ENCODE measurements at regions not wholly inside any gene's neighbourhood (a gene's known extent, or its start where the extent isn't known, plus 50 kb on each side); places are given as distances from the start of the nearest gene placed in this dataset.

GRCh38 chr15:72979308-72979707, 73.0 kb upstream of the NEO1 start:
- H3K4me3 Mint-ChIP-seq, result no peak overlapping the region
- no peaks in the 10 kb centered on the region for H3K9me3 Mint-ChIP-seq
- peaks cover 18% of the 10 kb centered on the region for H3K27me3 Mint-ChIP-seq
- DNase-seq, result no peak
- H3K36me3 Mint-ChIP-seq (ENCODE audit: low read depth), result no peaks in the 10 kb centered on the region
- ChIA-PET POLR2A (no interaction called here), CTCF (no interaction called here)
- H3K4me1 Mint-ChIP-seq, result no peaks in the 10 kb centered on the region
- no peak overlapping the region for H3K27ac Mint-ChIP-seq

GRCh38 chr15:72978223-72978622, 74.0 kb upstream of the NEO1 start:
- Mint-ChIP-seq H3K27ac (no peak overlapping the region), H3K4me1 (no peaks in the 10 kb centered on the region), H3K36me3 (ENCODE audit: low read depth) (no peaks in the 10 kb centered on the region), H3K9me3 (no peaks in the 10 kb centered on the region), H3K27me3 (peaks cover 10% of the 10 kb centered on the region), H3K4me3 (no peak overlapping the region)
- CTCF ChIA-PET, result no interaction called here
- DNase-seq, result no peak
- POLR2A ChIA-PET, result no interaction called here

GRCh38 chr15:72972362-72972761, 79.9 kb upstream of the NEO1 start:
- CTCF ChIA-PET, result no interaction called here
- POLR2A ChIA-PET, result no interaction called here
- Mint-ChIP-seq H3K36me3 (ENCODE audit: low read depth) (no peaks in the 10 kb centered on the region), H3K27me3 (peaks cover 17% of the 10 kb centered on the region), H3K9me3 (no peaks in the 10 kb centered on the region), H3K27ac (no peak overlapping the region), H3K4me1 (no peaks in the 10 kb centered on the region), H3K4me3 (no peak overlapping the region)
- DNase-seq, result no peak

GRCh38 chr15:72971766-72972165, 80.5 kb upstream of the NEO1 start:
- no peaks in the 10 kb centered on the region for H3K4me1 Mint-ChIP-seq
- H3K27ac Mint-ChIP-seq, result no peak overlapping the region
- no peaks in the 10 kb centered on the region for H3K9me3 Mint-ChIP-seq
- H3K36me3 Mint-ChIP-seq (ENCODE audit: low read depth), result no peaks in the 10 kb centered on the region
- ChIA-PET POLR2A (no interaction called here), CTCF (no interaction called here)
- no peak for DNase-seq
- no peak overlapping the region for H3K4me3 Mint-ChIP-seq
- H3K27me3 Mint-ChIP-seq, result peaks cover 17% of the 10 kb centered on the region

- ChIA-PET POLR2A (no interaction called here), CTCF (no interaction called here)
- Mint-ChIP-seq H3K4me1 (no peaks in the 10 kb centered on the region), H3K4me3 (no peak overlapping the region), H3K27ac (no peak overlapping the region), H3K9me3 (no peaks in the 10 kb centered on the region), H3K27me3 (peaks cover 17% of the 10 kb centered on the region), H3K36me3 (ENCODE audit: low read depth) (no peaks in the 10 kb centered on the region)
- no peak for DNase-seq
Measured at GRCh38 chr15:72970933-72971760, 81.1 kb upstream of the NEO1 start.

- H3K4me3 Mint-ChIP-seq, result no peak overlapping the region
- no peaks in the 10 kb centered on the region for H3K9me3 Mint-ChIP-seq
- no peak overlapping the region for H3K27ac Mint-ChIP-seq
- ChIA-PET CTCF (no interaction called here), POLR2A (no interaction called here)
- H3K36me3 Mint-ChIP-seq (ENCODE audit: low read depth), result no peaks in the 10 kb centered on the region
- H3K27me3 Mint-ChIP-seq, result peaks cover 19% of the 10 kb centered on the region
- no peak for DNase-seq
- H3K4me1 Mint-ChIP-seq, result no peaks in the 10 kb centered on the region
Measured at GRCh38 chr15:72968531-72968922, 83.7 kb upstream of the NEO1 start.

GRCh38 chr15:72967811-72968530, 84.3 kb upstream of the NEO1 start:
- POLR2A ChIA-PET, result interaction anchor here (0.6 kb wide), 1 partner anchor 292 kb away, joined by 3 read pairs; no protein-coding TSS in a partner anchor
- CTCF ChIA-PET, result no interaction called here
- no peak for DNase-seq
- Mint-ChIP-seq H3K9me3 (no peaks in the 10 kb centered on the region), H3K27me3 (peaks cover 19% of the 10 kb centered on the region), H3K4me3 (no peak overlapping the region), H3K36me3 (ENCODE audit: low read depth) (no peaks in the 10 kb centered on the region), H3K4me1 (no peaks in the 10 kb centered on the region), H3K27ac (no peak overlapping the region)

GRCh38 chr15:72967397-72967796, 84.9 kb upstream of the NEO1 start:
- POLR2A ChIA-PET, result no interaction called here
- Mint-ChIP-seq H3K36me3 (ENCODE audit: low read depth) (no peaks in the 10 kb centered on the region), H3K27me3 (peaks cover 19% of the 10 kb centered on the region), H3K4me1 (peaks cover 1% of the 10 kb centered on the region), H3K9me3 (no peaks in the 10 kb centered on the region), H3K27ac (no peak overlapping the region), H3K4me3 (no peak overlapping the region)
- DNase-seq, result no peak
- CTCF ChIA-PET, result no interaction called here

- H3K4me3 Mint-ChIP-seq, result no peak overlapping the region
- CTCF ChIA-PET, result no interaction called here
Measured at GRCh38 chr15:72966641-72967040, 85.6 kb upstream of the NEO1 start.

GRCh38 chr15:72965671-72966070, 86.6 kb upstream of the NEO1 start:
- CTCF ChIA-PET, result interaction anchor here (1.0 kb wide), 1 partner anchor 10 kb away, joined by 3 read pairs; no protein-coding TSS in a partner anchor
- Mint-ChIP-seq H3K36me3 (ENCODE audit: low read depth) (no peaks in the 10 kb centered on the region), H3K4me1 (peaks cover 8% of the 10 kb centered on the region), H3K4me3 (no peak overlapping the region), H3K27ac (no peak overlapping the region), H3K9me3 (no peaks in the 10 kb centered on the region), H3K27me3 (peaks cover 7% of the 10 kb centered on the region)
- POLR2A ChIA-PET, result no interaction called here
- no peak for DNase-seq

More at GRCh38 chr15:72966641-72967040, 85.6 kb upstream of the NEO1 start:
- peaks cover 8% of the 10 kb centered on the region for H3K4me1 Mint-ChIP-seq
- no peak overlapping the region for H3K27ac Mint-ChIP-seq
- H3K9me3 Mint-ChIP-seq, result no peaks in the 10 kb centered on the region
- no peaks in the 10 kb centered on the region for H3K36me3 Mint-ChIP-seq (ENCODE audit: low read depth)
- DNase-seq, result no peak
- POLR2A ChIA-PET, result no interaction called here
- H3K27me3 Mint-ChIP-seq, result peaks cover 14% of the 10 kb centered on the region

GRCh38 chr15:72964542-72964941, 87.7 kb upstream of the NEO1 start:
- H3K4me3 Mint-ChIP-seq, result no peak overlapping the region
- peaks cover 8% of the 10 kb centered on the region for H3K4me1 Mint-ChIP-seq
- ChIA-PET POLR2A (interaction anchor here (0.7 kb wide), 1 partner anchor 24 kb away, joined by 3 read pairs; no protein-coding TSS in a partner anchor), CTCF (interaction anchor here (0.6 kb wide), 2 partner anchors 17 to 398 kb away, joined by 3 read pairs; no protein-coding TSS in a partner anchor)
- H3K9me3 Mint-ChIP-seq, result no peaks in the 10 kb centered on the region
- no peaks in the 10 kb centered on the region for H3K36me3 Mint-ChIP-seq (ENCODE audit: low read depth)
- peaks cover 2% of the 10 kb centered on the region for H3K27me3 Mint-ChIP-seq
- H3K27ac Mint-ChIP-seq, result no peak overlapping the region
- no peak for DNase-seq

- Mint-ChIP-seq H3K4me3 (no peak overlapping the region), H3K9me3 (no peaks in the 10 kb centered on the region), H3K27ac (no peak overlapping the region), H3K36me3 (ENCODE audit: low read depth) (no peaks in the 10 kb centered on the region), H3K27me3 (peaks cover 2% of the 10 kb centered on the region), H3K4me1 (peaks cover 8% of the 10 kb centered on the region)
- ChIA-PET CTCF (interaction anchor here (0.6 kb wide), 2 partner anchors 16 to 397 kb away, joined by 3 read pairs; no protein-coding TSS in a partner anchor), POLR2A (interaction anchor here (0.7 kb wide), 1 partner anchor 24 kb away, joined by 3 read pairs; no protein-coding TSS in a partner anchor)
- DNase-seq, result no peak
Measured at GRCh38 chr15:72964135-72964534, 88.1 kb upstream of the NEO1 start.

- no peak for DNase-seq
- Mint-ChIP-seq H3K27ac (no peak overlapping the region), H3K36me3 (ENCODE audit: low read depth) (no peaks in the 10 kb centered on the region), H3K27me3 (peaks cover 3% of the 10 kb centered on the region), H3K9me3 (no peaks in the 10 kb centered on the region), H3K4me3 (no peak overlapping the region), H3K4me1 (peaks cover 8% of the 10 kb centered on the region)
- CTCF ChIA-PET, result no interaction called here
- POLR2A ChIA-PET, result no interaction called here
Measured at GRCh38 chr15:72962054-72962702, 90.1 kb upstream of the NEO1 start.

Measured in activated CD4-positive, alpha-beta T cell treated with anti-CD3 and anti-CD28 coated beads, Interleukin-2, amount 10 ng/mL, durations not matched to agents 7 days and 5 days (primary cell).